ENCODE measurements at regions not wholly inside any gene's neighbourhood (a gene's known extent, or its start where the extent isn't known, plus 50 kb on each side); places are given as distances from the start of the nearest gene placed in this dataset.
A peak's percentile ranks its signal among the peaks of the same experiment; 100 is the strongest.
"Not testable (repeated sequence)": the region's sequence is repeated elsewhere in the genome, so short reads cannot be mapped to it uniquely, and the experiment has no call there.

- DNase-seq (ENCODE audit: low spot score) = no peak
Measured at GRCh38 chr6:145148776-145149175, 586.5 kb downstream of the EPM2A start.

DNA sequence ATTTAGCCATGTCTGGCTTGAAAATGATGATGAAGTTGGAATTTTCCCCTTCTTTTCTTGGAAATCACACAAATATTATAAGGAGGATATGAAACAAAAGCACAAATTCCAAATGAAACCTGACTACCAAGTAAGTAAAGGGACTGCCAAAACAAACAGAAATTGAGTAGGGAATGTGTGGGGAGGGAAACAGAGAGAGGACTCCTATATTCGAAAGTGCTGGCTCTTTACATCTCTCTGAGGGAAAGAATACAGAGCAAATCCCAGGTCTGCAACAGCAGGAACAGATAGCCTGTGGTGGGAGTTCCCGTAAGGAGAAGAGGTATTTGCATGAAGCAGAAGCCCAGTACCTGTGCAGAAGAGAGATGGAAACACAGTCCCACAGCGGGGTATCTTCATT is 583.7 kb downstream of the EPM2A start:
- DNase-seq (ENCODE audit: low spot score) = no peak

- DNase-seq (ENCODE audit: low spot score) = no peak
Measured at GRCh38 chr6:145153495-145153894, 581.8 kb downstream of the EPM2A start.

DNA sequence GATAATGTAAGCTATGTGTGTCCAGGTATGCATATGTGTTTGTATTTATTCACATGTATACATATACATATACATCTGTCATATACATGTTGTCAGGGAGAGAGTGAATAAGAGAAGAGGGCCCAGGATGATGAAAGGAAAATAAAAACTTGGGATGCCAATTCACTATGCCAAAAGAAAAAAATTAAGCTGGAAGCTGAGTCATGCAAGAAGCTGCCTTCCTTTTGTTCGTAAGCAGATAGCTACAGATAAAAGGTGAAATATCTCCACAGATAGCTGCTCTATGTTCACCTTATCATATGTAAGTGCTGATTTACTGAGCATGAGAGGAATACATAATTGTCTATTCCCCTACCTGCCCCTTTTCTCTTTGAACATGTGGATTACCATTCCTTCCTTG is 579.9 kb downstream of the EPM2A start:
- DNase-seq (ENCODE audit: low spot score) = no peak

- no peak for DNase-seq (ENCODE audit: low spot score)
Measured at GRCh38 chr6:145155873-145156782, 579.2 kb downstream of the EPM2A start.

DNA sequence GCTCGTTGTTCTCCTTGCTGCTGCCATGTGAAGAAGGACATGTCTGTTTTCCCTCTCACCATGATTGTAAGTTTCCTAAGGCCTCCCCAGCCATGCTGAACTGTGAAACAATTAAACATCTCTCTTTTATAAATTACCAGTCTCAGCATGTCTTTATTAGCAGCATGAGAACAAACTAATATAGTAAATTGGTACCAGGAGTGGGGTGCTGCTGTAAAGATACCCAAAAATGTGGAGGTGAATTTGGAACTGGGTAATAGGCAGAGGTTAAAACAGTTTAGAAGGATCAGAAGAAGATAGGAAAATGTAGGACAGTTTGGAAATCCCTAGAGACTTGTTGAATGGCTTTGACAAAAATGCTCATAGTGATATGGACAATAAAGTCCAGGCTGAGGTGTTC is 576.7 kb downstream of the EPM2A start:
- not testable (repeated sequence) for DNase-seq (ENCODE audit: low spot score)

DNA sequence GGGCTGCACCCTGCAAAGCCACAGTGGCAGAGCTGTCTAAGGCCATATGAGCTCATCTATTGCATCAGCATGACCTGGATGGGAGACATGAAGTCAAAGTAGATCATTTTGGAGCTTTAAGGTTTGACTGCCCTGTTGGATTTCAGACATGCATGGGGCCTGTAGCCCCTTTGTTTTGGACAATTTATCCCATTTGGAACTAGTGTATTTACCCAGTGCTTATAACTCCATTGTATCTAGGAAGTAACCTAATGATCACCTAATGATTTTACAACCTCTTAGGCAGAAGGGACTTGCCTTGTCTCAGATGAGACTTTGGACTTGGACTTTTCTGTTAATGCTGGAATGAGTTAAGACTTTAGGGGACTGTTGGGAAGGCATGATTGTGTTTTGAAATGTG is 575.4 kb downstream of the EPM2A start:
- DNase-seq (ENCODE audit: low spot score) = no peak

GRCh38 chr6:145161501-145161900 is 573.8 kb downstream of the EPM2A start:
- no peak for DNase-seq (ENCODE audit: low spot score)

DNA sequence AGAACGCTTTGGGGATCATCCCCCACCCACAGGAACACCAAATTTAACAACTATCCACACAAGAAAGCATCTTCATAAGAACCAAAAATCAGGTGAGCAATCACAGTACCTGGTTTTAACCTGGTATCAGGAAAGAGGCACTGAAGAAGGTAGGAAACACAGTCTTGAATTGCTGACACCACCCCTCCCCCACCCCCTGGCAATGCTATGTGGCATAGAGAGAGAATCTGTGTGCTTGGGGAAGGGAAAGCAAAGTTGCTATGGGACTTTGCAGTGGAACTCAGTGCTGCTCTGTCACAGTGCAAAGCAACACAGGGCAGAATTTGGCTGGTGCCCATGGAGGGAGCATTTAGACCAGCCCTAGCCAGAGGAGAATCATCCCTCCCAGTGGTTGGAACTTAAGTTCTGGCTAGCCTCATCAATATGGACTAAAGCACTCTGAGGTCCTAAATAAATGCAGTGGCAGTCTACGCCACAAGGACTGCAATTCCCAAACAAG is 565.5 kb downstream of the EPM2A start:
- DNase-seq (ENCODE audit: low spot score) = no peak

DNA sequence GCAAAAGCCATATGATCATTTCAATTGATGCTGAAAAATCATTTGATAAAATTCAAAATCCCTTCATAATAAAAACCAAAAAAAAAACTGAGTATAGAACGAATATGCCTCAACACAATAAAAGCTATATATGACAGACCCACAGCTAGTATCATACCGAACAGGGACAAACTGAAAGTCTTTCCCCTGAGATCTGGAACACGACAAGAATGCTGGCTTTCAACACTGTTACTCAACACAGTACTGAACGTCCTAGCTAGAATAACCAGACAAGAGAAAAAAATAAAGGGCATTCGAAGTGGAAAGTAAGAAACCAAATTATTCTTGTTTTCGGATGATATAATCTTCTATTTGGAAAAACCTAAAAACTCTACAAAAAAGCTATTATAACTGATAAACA is 559.9 kb downstream of the EPM2A start:
- DNase-seq (ENCODE audit: low spot score) = no peak

DNA sequence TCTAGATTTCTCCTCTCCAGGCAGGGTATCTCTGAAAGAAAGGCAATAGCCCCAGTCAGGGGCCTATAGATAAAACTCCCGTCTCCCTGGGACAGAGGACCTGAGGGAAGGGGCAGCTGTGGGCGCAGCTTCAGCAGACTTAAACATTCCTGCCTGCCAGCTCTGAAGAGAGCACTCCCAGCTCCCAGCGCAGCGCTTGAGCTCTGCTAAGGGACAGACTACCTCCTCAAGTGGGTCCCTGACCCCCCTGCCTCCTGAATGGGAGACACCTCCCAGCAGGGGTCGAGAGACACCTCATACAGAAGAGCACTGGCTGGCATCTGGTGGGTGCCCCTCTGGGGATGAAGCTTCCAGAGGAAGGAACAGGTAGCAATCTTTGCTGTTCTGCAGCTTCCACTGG is 556.9 kb downstream of the EPM2A start:
- no peak for DNase-seq (ENCODE audit: low spot score)

DNA sequence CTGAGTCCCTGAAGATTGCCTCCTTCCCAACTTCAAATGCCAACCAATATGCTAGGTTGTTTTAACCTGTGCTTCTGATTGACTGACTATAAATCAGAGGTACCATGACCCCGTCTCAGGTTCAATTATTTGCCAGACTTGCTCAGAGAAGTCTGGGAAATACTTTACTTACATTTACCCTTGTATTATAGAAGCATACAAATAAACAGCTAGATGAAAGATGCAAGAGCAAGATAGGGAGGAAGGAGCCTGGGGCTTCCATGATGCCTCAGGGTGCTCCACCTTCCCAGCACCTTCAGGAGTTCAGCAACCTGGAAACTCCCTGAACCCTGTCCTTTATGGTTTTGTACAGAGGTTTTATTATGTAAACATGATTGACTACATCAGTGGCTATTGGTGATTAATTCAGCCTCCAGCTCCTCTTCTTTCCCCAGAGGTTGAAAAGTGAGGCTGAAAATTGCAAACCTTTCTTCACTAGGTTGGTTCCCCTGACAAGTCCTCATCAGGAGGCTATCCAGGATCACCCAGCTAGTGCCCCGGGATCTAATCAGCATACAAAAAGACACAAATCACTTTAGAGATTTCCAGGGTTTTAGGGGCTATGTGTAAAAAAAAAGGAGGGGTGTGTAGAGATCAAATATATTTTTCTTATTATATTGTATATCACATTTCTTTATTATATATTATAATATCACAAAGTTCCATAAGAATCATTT is 547.7 kb downstream of the EPM2A start:
- no peak for DNase-seq (ENCODE audit: low spot score)

DNA sequence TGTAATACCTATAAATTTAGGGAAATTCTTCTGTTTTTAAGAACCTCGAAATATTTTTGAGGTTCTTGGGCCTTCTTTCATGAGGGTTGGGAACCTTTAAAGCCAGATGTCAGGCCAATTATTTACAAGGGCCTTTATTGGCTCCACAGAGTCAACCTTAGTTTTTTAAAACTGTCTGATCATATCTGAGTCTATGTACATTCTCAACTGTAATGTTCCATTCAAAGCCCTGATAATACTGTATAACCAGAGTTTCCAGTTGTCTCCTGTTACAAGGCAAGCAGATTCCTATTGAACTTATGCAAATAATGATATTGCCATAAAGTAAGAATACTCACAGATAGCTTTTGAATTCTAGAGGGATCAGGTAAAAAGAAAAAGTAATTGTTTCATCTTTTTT is 545.5 kb downstream of the EPM2A start:
- DNase-seq (ENCODE audit: low spot score) = no peak

GRCh38 chr6:145194389-145194788 is 540.9 kb downstream of the EPM2A start:
- DNase-seq (ENCODE audit: low spot score) = no peak

DNA sequence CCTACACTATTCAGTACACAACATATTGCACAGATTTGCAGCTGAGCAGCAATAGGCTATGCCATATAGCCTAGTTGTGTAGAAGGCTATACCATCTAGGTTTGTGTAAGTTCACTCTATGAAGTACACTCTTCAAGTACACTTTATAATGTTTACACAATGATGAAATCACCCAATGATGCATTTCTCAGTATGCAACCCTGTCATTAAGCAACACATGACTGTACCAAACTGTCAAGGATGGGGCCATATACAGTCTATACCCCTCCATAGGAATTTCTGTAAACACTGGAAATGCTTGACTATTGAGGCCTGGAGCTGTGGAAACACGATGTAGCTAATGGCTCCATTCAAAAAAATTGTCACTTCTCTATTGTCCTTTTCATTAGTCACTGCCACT is 535.4 kb downstream of the EPM2A start:
- no peak for DNase-seq (ENCODE audit: low spot score)

DNA sequence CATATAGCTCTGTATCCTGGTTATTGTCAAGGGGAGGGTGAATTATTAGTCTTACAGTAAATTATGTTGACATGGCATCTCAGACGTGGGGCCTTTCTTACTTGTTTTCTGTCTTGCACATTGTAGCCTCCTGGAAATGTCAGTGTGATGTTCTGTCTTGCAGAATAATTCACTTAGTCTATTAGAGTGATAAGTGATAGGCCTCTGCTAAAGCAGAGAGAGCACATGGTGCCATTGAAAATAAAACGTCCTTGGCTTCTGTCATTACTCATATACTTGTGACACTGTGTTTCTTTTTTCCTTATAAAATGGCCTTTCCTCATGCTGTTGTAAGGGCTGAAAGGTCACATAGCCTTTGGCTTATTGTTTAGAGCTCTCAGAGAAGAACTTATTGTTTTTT is 531.0 kb downstream of the EPM2A start:
- DNase-seq (ENCODE audit: low spot score) = peak; percentile 58

GRCh38 chr6:145206247-145206907 is 528.9 kb downstream of the EPM2A start:
- peak; percentile 55 for DNase-seq (ENCODE audit: low spot score)

- no peak for DNase-seq (ENCODE audit: low spot score)
Measured at GRCh38 chr6:145208474-145208873, 526.8 kb downstream of the EPM2A start.

DNA sequence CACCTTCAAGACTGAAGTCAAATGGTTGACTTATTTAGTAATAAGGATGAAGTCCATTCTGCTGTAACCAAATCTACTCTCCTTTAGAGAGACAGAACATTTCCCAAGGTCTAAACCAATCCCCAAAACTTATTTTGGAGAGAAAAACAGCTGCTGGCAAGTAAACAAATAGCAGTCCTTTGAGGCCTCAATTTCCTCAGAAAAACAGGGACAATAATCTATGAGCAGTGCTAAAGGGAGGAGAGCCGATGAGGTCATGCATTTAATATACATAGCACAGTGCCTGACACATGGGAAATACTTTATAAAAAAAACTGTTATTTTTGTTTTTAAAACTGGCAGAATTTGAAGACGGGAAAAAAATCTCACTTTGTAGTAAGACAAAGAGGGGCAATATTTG is 526.0 kb downstream of the EPM2A start:
- no peak for DNase-seq (ENCODE audit: low spot score)

GRCh38 chr6:145212813-145213212 is 522.5 kb downstream of the EPM2A start:
- no peak for DNase-seq (ENCODE audit: low spot score)

DNA sequence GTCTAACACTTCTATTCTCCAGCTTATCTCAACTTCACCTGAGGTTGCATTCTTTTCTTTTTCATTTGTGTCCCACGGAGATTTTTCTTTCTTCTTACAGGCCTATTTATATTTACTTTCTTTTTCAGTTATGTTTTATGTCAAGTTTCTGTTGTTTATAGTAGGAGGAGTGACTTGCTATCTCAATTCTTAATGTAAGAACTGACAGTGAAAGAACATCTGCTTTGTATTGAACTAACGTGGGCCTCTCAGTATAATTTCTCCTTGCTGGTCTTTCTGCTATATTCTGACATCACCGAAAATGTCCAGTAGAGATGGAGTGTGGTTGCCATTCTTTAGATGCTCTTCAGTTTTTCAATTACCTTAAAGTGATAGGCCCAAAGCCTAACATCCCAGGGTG is 521.7 kb downstream of the EPM2A start:
- DNase-seq (ENCODE audit: low spot score) = no peak

DNA sequence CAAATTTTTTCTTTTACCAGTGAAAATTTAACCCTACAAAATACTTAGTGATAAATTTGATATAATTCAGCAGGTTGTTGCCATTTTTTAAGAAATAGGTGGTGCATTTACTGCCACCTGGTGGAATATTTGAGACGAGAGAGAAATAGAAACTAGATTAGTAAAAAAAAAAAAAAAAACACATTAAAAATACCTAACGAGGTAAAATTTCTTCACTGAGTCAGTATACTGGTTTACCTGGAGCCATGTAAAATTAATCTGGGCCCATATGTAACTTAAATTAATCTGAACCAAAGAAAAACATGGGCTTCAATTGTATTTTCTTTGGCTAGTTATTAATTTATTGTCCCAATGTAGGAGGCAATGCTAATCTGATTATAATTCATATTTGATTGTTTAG is 520.8 kb downstream of the EPM2A start:
- DNase-seq (ENCODE audit: low spot score) = peak; percentile 52
